ENCODE measurements at regions not wholly inside any gene's neighbourhood (a gene's known extent, or its start where the extent isn't known, plus 50 kb on each side); places are given as distances from the start of the nearest gene placed in this dataset.

DNA sequence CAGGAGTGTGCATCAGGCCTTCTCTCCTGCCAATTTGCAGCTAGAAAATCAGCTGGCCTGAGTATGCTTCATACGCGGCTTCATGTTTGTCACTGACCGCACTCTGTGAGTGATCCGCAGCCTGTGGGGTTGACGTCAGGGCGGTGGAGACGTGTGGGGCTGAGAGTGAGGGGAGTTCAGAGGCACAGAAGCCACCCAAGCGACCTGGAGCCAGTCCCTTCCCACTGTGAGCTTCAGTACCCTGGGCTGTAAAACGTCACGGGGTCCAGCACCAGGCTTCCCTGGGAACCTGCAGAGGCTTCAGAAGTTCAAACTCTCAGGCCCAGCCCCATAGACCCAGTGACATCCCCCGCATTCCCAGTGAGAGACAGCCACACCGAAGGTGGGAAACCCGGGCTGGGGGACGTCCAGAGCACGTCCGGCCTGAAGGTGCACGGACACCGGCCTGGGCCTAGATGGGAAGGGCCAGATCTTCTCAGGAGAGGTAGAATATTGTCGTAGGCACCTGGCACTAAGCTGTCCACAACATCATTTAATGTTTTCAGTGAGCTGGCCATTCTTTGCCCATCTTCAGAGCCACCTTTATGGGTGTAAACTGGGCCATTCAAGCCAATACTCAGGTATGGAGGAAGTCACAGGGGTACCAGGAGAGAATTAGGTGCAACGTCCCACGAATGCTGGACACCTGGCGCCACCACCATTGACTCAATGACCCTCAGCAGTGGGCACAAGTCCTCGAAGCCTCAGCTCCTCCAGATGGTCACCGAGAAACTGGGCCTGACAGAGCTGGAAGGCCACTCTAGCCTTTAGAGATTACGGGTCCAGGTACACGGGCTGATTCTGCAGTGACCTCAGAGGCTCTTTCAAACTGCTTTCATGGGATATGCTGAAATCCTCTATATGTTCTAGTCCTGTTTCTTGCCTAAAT, 235.6 kb upstream of the MYT1L start:
- no peaks in the 10 kb centered on the region for H3K4me1 ChIP-seq (ENCODE audit: control insufficient read depth, low read length)
- H3K27me3 ChIP-seq (ENCODE audit: control insufficient read depth, low read length), result no peaks in the 10 kb centered on the region
- no peaks in the 10 kb centered on the region for H3K9me2 ChIP-seq (replicated peaks; ENCODE audit: control insufficient read depth, low read length)
- H3K9me3 ChIP-seq (ENCODE audit: control insufficient read depth, insufficient read depth, low read length), result peaks cover 5% of the 10 kb centered on the region; the same call in 1 of the 2 replicates
- no peaks in the 10 kb centered on the region for H3K79me2 ChIP-seq (ENCODE audit: control insufficient read depth, low read length)
- no peaks in the 10 kb centered on the region for H4K20me1 ChIP-seq (ENCODE audit: control insufficient read depth, insufficient read depth, low read depth, low read length)
- H3K27ac ChIP-seq (ENCODE audit: low read depth, low read length), result no peak overlapping the region
- no peak overlapping the region for H3K4me2 ChIP-seq (ENCODE audit: low read length)
- H3F3A ChIP-seq (ENCODE audit: control insufficient read depth, insufficient read depth), result no peaks in the 10 kb centered on the region
- no peak overlapping the region for H3K4me3 ChIP-seq (ENCODE audit: low read length)
- H3K36me3 ChIP-seq (ENCODE audit: control insufficient read depth, low read length), result no peaks in the 10 kb centered on the region
- TF ChIP-seq, protein P1, sequence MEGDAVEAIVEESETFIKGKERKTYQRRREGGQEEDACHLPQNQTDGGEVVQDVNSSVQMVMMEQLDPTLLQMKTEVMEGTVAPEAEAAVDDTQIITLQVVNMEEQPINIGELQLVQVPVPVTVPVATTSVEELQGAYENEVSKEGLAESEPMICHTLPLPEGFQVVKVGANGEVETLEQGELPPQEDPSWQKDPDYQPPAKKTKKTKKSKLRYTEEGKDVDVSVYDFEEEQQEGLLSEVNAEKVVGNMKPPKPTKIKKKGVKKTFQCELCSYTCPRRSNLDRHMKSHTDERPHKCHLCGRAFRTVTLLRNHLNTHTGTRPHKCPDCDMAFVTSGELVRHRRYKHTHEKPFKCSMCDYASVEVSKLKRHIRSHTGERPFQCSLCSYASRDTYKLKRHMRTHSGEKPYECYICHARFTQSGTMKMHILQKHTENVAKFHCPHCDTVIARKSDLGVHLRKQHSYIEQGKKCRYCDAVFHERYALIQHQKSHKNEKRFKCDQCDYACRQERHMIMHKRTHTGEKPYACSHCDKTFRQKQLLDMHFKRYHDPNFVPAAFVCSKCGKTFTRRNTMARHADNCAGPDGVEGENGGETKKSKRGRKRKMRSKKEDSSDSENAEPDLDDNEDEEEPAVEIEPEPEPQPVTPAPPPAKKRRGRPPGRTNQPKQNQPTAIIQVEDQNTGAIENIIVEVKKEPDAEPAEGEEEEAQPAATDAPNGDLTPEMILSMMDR (IDR thresholded peaks at IDR 0.05; ENCODE audit: low read depth, low read length, poor library complexity, severe bottlenecking), result no peak
- TF ChIP-seq EZH2phosphoT487 (IDR thresholded peaks at IDR 0.05; ENCODE audit: borderline replicate concordance, low read length), result no peak

DNA sequence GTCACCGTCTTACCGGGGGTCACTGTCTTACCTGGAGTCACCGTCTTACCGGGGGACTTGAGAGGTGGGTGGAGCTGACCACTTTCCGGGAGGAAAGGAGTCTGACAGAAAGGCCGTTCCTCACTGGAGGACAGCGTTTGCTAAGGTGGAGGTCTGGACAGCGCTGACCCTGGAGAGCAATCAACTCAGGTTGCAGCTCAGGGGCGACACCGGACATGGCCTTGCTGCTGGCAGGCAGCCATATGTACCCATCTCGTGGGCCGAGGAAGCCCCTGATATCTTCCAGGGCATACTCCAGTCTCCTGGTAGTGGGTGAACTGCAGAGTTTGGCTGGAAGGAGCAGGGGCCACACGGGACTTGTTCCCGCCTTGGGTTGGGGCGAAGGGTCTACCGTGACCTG, 234.6 kb upstream of the MYT1L start:
- Histone ChIP-seq H3K9me3 (ENCODE audit: control insufficient read depth, insufficient read depth, low read length) (peaks cover 1% of the 10 kb centered on the region; the same call in 1 of the 2 replicates), H3F3A (ENCODE audit: control insufficient read depth, insufficient read depth) (no peaks in the 10 kb centered on the region), H3K4me1 (ENCODE audit: control insufficient read depth, low read length) (no peaks in the 10 kb centered on the region), H4K20me1 (ENCODE audit: control insufficient read depth, insufficient read depth, low read depth, low read length) (no peaks in the 10 kb centered on the region), H3K4me2 (ENCODE audit: low read length) (no peak overlapping the region), H3K27ac (ENCODE audit: low read depth, low read length) (no peak overlapping the region), H3K27me3 (ENCODE audit: control insufficient read depth, low read length) (no peaks in the 10 kb centered on the region), H3K4me3 (ENCODE audit: low read length) (no peak overlapping the region), H3K9me2 (replicated peaks; ENCODE audit: control insufficient read depth, low read length) (no peaks in the 10 kb centered on the region), H3K79me2 (ENCODE audit: control insufficient read depth, low read length) (no peaks in the 10 kb centered on the region), H3K36me3 (ENCODE audit: control insufficient read depth, low read length) (no peaks in the 10 kb centered on the region)
- TF ChIP-seq EZH2phosphoT487 (IDR thresholded peaks at IDR 0.05; ENCODE audit: borderline replicate concordance, low read length), result no peak

DNA sequence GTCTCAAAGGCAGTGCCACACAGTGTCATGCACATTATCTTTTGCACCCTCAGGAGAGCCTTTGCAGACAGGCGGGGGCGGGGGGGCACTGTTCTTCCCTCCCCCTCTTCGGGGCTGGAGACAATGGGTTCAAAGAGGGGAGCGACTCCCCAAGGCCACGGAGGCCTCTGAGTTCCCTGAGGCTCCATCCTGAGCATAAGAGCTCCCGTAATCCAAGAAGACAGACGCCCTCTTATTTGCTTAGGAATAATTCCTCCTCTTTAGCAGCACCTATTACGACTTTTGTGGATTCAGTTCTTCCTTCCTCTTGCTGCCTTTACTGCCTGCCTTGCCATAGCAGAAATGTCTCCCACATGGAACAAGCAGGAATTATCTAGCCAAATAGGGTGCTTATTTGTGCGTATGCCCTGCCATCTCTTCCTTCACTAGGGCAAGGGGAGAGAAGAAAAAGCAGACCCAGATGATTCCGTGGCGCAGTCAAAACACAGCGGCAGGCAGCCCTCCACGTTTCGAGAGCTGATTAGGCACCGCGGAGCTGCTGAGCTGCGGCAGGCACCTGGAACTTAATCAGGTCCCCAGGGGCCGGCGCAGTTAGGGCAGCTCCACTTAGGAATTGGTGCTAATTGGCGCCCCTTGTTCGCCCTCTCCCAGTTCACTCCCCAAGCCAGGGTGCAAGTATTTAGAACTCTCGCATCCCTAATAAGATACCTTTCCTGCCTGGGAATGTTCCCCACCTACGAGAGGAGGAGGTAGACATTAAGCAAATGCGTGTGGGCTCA, 233.4 kb upstream of the MYT1L start:
- Histone ChIP-seq H3K36me3 (ENCODE audit: control insufficient read depth, low read length) (no peaks in the 10 kb centered on the region), H3K27ac (ENCODE audit: low read depth, low read length) (no peak overlapping the region), H4K20me1 (ENCODE audit: control insufficient read depth, insufficient read depth, low read depth, low read length) (no peaks in the 10 kb centered on the region), H3K79me2 (ENCODE audit: control insufficient read depth, low read length) (no peaks in the 10 kb centered on the region), H3K4me2 (ENCODE audit: low read length) (no peak overlapping the region), H3K4me1 (ENCODE audit: control insufficient read depth, low read length) (no peaks in the 10 kb centered on the region), H3F3A (ENCODE audit: control insufficient read depth, insufficient read depth) (no peaks in the 10 kb centered on the region), H3K9me2 (replicated peaks; ENCODE audit: control insufficient read depth, low read length) (no peaks in the 10 kb centered on the region), H3K27me3 (ENCODE audit: control insufficient read depth, low read length) (no peaks in the 10 kb centered on the region), H3K4me3 (ENCODE audit: low read length) (no peak overlapping the region), H3K9me3 (ENCODE audit: control insufficient read depth, insufficient read depth, low read length) (no peaks in the 10 kb centered on the region; the same call in 1 of the 2 replicates)
- TF ChIP-seq, protein P1 (IDR thresholded peaks at IDR 0.05; ENCODE audit: low read depth, low read length, poor library complexity, severe bottlenecking), result no peak
- TF ChIP-seq EZH2phosphoT487 (IDR thresholded peaks at IDR 0.05; ENCODE audit: borderline replicate concordance, low read length), result no peak

Measured in DOHH2 (cell line).